Ammon's horn (tissue), 1 donor: ENCODE measurements at regions not wholly inside any gene's neighbourhood (a gene's known extent, or its start where the extent isn't known, plus 50 kb on each side); places are given as distances from the start of the nearest gene placed in this dataset.

ENCODE experiments used
- DNase-seq: peaks from one replicate; pipeline ENCODE4 v3.0.0-alpha.2; 2016; ENCODE audit warnings: low spot score

GRCh38 chr12:19951664-19952063 is 416.7 kb upstream of the PDE3A start:
- no peak for DNase-seq

GRCh38 chr12:19953734-19954133 is 414.6 kb upstream of the PDE3A start:
- DNase-seq = no peak

DNA sequence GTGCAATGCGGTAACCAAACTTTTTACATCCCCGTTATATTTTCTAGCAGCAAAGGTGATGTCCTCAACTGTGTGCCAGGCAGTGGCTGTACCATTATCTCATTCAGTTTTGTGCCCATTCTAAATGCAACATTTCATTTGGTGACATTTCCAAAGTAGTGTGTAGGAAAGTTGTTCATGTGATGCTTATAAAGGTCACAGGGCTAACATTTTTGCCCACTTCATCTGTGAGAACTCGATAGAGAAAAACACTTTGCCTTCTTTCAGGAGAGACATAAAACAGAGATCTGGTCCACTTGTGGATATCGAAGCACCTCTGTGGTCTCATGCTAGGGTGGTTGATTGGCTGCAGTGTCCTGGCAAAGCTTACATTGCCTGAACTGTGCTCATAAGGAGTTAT is 414.2 kb upstream of the PDE3A start:
- no peak for DNase-seq

DNA sequence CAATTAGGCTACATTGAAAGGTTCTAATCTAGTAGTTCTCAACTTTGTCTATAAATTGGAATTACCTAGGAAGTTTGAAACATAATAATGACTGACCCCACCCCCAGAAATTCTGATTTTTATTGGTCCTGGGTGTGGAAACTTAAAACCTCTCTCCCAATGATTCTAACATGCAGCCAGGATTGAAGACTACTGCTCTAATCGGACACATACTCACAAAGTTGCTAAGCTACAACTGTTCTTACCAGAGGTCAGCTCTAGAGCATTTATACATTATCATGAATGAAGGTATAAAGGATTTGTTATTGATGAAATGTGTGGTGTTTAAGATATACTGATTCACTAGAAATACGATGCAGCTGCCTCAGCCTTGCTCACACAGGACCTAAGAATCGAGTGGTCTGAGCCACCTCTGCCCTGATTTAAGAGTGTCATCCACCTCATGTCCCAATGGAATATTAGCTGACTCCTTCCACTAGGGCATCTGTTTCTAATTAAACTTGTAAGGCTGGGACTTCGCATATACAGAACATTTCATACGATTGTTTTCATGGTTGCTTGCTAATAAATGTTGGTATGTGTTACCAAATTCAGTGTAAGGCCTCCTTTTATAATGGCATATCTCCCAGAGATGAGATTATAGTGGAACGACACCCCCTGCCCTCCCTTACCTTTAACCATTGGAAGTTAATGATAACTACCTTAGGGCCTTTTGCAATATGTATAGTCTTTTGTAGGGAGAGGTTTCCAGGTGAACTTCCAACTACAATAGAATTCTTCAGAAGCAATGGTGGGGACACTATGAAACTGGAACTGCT is 410.8 kb upstream of the PDE3A start:
- no peak for DNase-seq

DNA sequence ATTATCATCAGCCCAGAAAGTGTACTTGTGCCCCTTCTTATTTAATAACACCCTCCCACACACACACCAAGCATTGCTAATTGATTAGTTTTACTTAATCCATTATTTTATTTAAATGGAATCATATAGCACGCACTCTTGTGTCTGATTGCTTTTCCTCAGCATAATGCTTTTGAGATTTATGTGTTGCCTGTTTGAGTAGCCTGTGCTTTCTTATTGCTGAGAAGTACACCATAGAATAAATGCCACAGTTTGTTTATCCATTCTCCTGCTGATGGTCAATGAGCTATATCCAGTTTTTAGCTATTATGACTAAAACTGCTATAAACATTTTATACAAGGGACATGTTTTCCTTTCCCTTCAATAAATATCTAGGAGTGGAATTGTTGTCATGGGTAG is 409.9 kb upstream of the PDE3A start:
- no peak for DNase-seq

DNA sequence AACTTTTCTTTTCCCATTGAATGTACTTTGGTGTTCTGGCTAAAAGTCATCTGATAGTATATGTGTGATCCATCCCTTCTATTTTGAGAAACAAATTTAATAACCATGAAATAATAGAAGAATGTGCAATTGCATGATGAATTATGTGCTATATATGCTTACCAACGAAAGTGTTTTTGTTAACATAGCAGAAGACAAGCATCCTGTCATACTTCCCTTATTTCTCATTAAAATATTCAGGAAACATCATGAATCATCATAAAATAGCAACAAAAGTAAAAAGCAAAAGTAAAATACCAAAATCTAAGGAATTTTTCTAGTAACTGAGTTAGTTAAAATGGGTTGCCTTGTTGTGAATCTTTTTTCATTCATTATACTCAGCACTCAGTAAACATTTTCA is 409.0 kb upstream of the PDE3A start:
- no peak for DNase-seq

DNA sequence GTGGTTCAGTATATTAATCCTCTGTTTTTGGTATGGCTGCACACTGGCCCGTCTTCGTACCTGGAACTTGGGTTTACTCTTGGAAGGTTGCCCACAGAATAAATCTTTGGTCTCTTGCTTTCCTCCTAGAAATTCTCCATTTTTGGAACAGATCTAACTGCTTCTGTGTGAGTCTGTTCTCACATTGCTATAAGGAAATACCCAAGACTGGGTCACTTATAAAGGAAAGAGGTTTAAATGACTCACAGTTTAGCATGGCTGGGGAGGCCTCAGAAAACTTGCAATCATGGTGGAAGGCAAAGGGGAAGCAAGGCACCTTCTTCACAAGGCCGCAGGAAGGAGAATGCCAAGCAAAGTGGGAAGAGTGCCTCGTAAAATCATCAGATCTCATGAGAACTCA is 407.8 kb upstream of the PDE3A start:
- no peak for DNase-seq

DNA sequence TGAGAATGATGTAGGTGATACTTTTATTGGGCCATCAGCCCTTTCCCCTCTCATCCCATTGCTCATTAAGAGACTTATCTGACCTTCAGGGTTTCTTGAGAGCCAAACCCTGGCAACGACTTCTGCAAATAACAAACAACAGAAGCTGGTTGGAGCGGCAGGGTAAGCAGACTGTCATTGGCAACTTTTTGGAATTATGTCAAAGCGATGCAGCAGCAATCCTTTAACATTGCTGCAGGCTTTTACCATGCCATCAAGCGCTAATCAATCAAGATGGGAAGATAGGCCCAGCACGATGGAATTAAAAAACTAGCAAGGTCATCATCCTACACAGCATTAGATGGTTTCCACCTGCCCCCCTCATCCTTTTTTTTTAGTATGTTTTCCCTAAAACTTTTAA is 406.1 kb upstream of the PDE3A start:
- DNase-seq = no peak

- no peak for DNase-seq
These were observed 404.4 kb upstream of the PDE3A start for GRCh38 chr12:19963972-19964371.

GRCh38 chr12:19964549-19964948 is 403.8 kb upstream of the PDE3A start:
- no peak for DNase-seq

GRCh38 chr12:19965196-19966038 is 402.9 kb upstream of the PDE3A start:
- DNase-seq = no peak

GRCh38 chr12:19967001-19967400 is 401.3 kb upstream of the PDE3A start:
- DNase-seq = no peak

- DNase-seq = peak; percentile 73
These were observed 400.9 kb upstream of the PDE3A start for GRCh38 chr12:19967431-19967830.

- no peak for DNase-seq
These were observed 398.2 kb upstream of the PDE3A start for GRCh38 chr12:19970116-19970515.

GRCh38 chr12:19970821-19971220 is 397.5 kb upstream of the PDE3A start:
- DNase-seq = no peak

DNA sequence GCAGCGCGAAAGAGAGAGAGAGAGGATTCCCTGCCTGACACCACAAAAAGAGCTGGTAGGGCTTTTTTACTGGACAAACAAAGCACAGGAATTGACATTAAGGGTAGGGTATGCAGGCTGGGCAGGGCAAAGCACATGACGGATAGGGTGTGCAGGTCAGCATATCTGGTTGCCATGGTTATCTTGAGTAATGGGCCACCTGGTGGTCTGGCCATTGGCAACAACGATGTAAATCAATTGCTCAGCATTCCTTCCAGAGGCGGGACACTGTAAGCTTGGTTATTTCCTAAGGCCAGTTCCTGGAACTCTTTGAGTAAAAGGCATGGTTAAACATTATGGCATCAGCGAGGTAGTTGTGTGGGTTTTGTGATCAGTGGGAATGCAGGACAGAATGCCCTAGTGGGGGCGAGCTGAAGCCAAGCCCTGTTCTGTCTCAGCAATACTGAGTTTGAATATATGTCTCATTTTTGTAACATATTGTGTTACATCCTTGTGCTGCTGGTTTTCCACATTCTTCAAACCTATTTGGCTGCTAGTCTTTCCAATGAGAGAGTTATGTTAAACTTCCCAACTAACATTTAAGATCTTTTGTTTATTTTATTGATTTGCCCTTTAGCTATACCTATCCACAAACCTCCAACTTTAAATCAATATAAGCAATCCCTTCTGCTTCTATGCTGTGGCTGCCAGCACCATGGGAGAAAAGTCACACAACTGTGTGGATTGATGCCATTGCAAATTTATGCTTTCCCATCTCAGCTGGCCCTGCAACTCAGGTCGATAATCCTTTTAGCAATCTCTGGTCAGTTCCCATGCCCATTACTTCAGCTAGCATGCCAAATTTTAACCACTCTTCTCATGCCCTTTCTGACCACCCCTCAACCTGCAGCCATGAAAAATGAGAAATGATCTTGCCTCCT is 396.7 kb upstream of the PDE3A start:
- no peak for DNase-seq

DNA sequence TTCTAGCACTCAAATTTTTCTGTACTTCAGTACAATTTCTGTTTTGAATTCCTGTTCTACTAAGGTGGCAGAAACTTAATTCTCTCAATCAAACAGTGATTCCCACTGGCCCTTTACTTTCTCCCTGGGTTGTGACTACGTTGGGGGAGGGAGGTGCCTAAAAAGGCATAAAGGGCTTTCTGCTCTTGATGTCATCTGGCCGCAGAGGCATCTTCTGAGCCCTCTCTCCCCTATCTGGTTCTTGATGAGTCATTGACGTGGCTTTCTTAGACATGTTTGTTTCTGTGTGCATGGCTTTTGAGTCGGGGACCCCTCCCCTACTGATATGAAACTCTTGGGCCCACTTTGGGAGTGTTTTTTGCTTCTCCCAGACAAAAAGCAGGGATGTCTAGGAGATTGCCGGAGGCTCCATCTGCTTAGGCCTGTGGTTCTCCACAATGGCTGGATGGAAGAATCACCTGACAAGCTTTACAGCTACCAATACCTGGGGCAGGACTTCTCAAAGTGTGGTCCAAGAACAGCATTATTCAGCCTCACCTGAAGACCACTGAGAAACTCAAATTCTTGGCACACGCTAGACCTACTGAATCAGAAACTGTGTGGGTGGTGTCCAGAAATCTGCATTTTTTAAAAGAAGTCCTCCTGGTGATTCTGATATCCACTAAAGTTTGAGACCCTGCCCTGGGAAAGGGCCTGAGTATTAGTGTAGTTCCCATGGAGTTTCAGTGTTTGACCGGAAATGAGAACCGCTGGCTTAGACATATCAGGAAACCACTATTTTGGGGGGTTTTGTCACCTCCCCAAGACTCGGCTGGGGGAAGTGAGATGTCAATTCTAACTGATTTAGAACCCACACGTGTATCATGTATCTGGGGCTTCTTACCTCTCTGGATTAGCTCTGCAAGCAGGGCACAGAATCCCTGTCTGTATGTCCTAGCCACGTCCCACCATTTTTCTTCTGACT is 395.7 kb upstream of the PDE3A start:
- DNase-seq = no peak

DNA sequence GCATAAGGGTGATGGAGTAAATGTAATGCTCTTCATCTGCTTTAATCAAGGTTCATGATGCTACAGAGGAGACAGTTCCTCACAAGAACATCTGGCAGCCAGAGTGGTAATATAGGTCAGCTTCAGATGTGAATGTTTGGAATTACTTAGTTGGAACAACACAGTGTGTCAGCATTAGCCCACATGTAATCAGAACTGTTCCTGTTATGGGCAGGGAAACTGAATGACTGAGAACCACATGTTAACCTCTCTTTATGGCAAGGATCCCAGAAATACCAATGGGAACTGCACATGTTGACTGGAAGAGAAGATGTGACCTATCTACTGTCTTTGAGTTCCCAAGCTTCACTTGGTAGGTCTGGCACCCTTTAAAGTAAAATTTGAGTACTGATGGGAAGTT is 390.1 kb upstream of the PDE3A start:
- no peak for DNase-seq

DNA sequence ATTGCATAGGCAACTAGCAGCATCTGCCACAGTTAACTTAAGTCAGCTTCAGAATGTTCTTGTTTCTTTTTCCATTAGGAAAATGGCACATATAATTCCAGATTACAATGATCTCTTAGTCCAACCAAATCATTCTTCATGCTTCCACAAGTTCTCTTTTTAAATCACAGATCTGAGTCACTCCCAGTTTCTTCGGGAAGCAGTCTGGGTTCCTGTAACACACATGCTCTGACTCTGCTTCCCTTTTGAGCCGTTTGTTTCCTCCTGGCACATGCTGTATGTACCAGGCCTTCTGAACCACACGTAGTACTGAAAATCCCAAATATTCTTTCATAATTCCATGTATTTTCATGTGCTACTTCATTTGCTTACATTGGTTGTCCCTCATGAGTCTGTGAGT is 388.8 kb upstream of the PDE3A start:
- peak; percentile 13 for DNase-seq

DNA sequence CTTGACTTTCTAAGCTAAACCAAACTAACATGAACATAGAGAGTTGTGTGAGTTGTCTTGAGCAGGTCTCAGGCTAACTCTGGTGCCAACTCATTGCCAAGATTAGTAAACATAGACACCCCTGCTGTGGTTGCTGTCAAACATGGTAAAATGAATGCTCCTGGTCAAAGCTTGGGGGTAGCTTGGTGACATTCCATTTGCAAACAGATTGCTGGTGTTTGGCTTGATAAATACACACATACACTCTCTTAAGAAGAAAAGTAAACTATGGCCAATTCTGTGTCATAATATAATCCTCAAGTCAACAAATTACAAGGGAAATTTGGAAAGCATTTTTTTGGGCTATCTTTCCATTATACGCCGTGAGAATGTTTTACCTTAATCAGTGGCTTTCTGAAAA is 386.4 kb upstream of the PDE3A start:
- DNase-seq = no peak

- DNase-seq = no peak
These were observed 380.3 kb upstream of the PDE3A start for GRCh38 chr12:19988001-19988400.
